ENCODE measurements at regions not wholly inside any gene's neighbourhood (a gene's known extent, or its start where the extent isn't known, plus 50 kb on each side); places are given as distances from the start of the nearest gene placed in this dataset.

GRCh38 chr4:180057299-180057721 lies 2185.9 kb upstream of the TENM3 start:
- no peak for DNase-seq (ENCODE audit: low spot score)

- no peak for DNase-seq (ENCODE audit: low spot score)
These were observed 2185.1 kb upstream of the TENM3 start for GRCh38 chr4:180057891-180058671.

GRCh38 chr4:180058691-180059215 lies 2184.4 kb upstream of the TENM3 start:
- no peak for DNase-seq (ENCODE audit: low spot score)

GRCh38 chr4:180059216-180059881 lies 2183.9 kb upstream of the TENM3 start:
- DNase-seq (ENCODE audit: low spot score), result no peak

GRCh38 chr4:180060159-180060889 lies 2182.9 kb upstream of the TENM3 start:
- DNase-seq (ENCODE audit: low spot score), result no peak

- no peak for DNase-seq (ENCODE audit: low spot score)
These were observed 2162.1 kb upstream of the TENM3 start for GRCh38 chr4:180081072-180081471.

GRCh38 chr4:180084561-180084960 lies 2158.6 kb upstream of the TENM3 start:
- no peak for DNase-seq (ENCODE audit: low spot score)

GRCh38 chr4:180086480-180087190 lies 2156.6 kb upstream of the TENM3 start:
- no peak for DNase-seq (ENCODE audit: low spot score)

GRCh38 chr4:180098586-180098985 lies 2144.6 kb upstream of the TENM3 start:
- no peak for DNase-seq (ENCODE audit: low spot score)

- DNase-seq (ENCODE audit: low spot score), result no peak
These were observed 2143.2 kb upstream of the TENM3 start for GRCh38 chr4:180099957-180100356.

- DNase-seq (ENCODE audit: low spot score), result no peak
These were observed 2142.5 kb upstream of the TENM3 start for GRCh38 chr4:180100433-180101344.

GRCh38 chr4:180101348-180102083 lies 2141.7 kb upstream of the TENM3 start:
- no peak for DNase-seq (ENCODE audit: low spot score)

GRCh38 chr4:180103794-180104193 lies 2139.4 kb upstream of the TENM3 start:
- DNase-seq (ENCODE audit: low spot score), result no peak

- DNase-seq (ENCODE audit: low spot score), result no peak
These were observed 2137.8 kb upstream of the TENM3 start for GRCh38 chr4:180105362-180105761.

- DNase-seq (ENCODE audit: low spot score), result no peak
These were observed 2137.1 kb upstream of the TENM3 start for GRCh38 chr4:180106122-180106521.

- DNase-seq (ENCODE audit: low spot score), result no peak
These were observed 2136.2 kb upstream of the TENM3 start for GRCh38 chr4:180106997-180107396.

GRCh38 chr4:180116840-180117239 lies 2126.4 kb upstream of the TENM3 start:
- DNase-seq (ENCODE audit: low spot score), result no peak

GRCh38 chr4:180120068-180120467 lies 2123.1 kb upstream of the TENM3 start:
- no peak for DNase-seq (ENCODE audit: low spot score)

- peak; percentile 12 for DNase-seq (ENCODE audit: low spot score)
These were observed 2108.9 kb upstream of the TENM3 start for GRCh38 chr4:180134091-180134866.
